HepG2 (cell line): ENCODE measurements at regions not wholly inside any gene's neighbourhood (a gene's known extent, or its start where the extent isn't known, plus 50 kb on each side); places are given as distances from the start of the nearest gene placed in this dataset.

Source experiments
- CAMTA2 ChIP-seq: sonication (generic); formaldehyde crosslinking; IDR thresholded peaks from 2 replicates; pipeline ENCODE4 v1.4.0; 2020; ENCODE audit warnings: mild to moderate bottlenecking, missing genetic modification reagents, borderline replicate concordance
- MLLT10 ChIP-seq: sonication (generic); formaldehyde crosslinking; IDR thresholded peaks from 2 replicates; pipeline ENCODE4 v1.4.0; 2020; ENCODE audit warnings: missing genetic modification reagents
- NFRKB ChIP-seq: fragments of 450-650 bp; IDR thresholded peaks from 2 replicates; pipeline ENCODE4 v1.6.1; 2017
- RARA ChIP-seq: IDR thresholded peaks from 2 replicates; pipeline ENCODE4 v1.6.1; 2016; ENCODE audit warnings: missing genetic modification reagents, missing compliant biosample characterization
- SOX13 ChIP-seq, 3 experiments: fragments of 450-650 bp in 1 of 3; sonication (generic) in 1 of 3; formaldehyde crosslinking in 1 of 3; IDR thresholded peaks in 2 of 3; conservative IDR thresholded peaks in 1 of 3; 2 replicates each; pipeline versions ENCODE4 v1.5.0 to v1.6.1; 2016 to 2020; ENCODE audit warnings: antibody characterized with exemption in 1 of 3, mild to moderate bottlenecking in 1 of 3, missing compliant biosample characterization in 1 of 3, missing genetic modification reagents in 1 of 3, moderate library complexity in 1 of 3
- ZBTB1 ChIP-seq: sonication (generic); formaldehyde crosslinking; IDR thresholded peaks from 2 replicates; pipeline ENCODE4 v1.4.0; 2020; ENCODE audit warnings: missing genetic modification reagents, borderline replicate concordance
- ZNF225 ChIP-seq: sonication (generic); formaldehyde crosslinking; IDR thresholded peaks from 2 replicates; pipeline ENCODE4 v1.4.0; 2020; ENCODE audit warnings: mild to moderate bottlenecking, missing genetic modification reagents
- ZSCAN21 ChIP-seq: sonication (generic); formaldehyde crosslinking; IDR thresholded peaks from 2 replicates; pipeline ENCODE4 v1.8.0; 2022; ENCODE audit warnings: mild to moderate bottlenecking, missing genetic modification reagents, moderate library complexity, borderline replicate concordance
- TF ChIP-seq, protein P1 (sequence below): IDR thresholded peaks from 2 replicates; pipeline ENCODE4 v1.4.0; 2020; ENCODE audit warnings: mild to moderate bottlenecking, missing genetic modification reagents
- TF ChIP-seq, protein P2 (sequence below): sonication (generic); formaldehyde crosslinking; IDR thresholded peaks from 2 replicates; pipeline ENCODE4 v1.4.0; 2020; ENCODE audit warnings: mild to moderate bottlenecking, missing genetic modification reagents
- TF ChIP-seq, protein P3 (sequence below): sonication (generic); formaldehyde crosslinking; IDR thresholded peaks from 2 replicates; pipeline ENCODE4 v1.5.0; 2020; ENCODE audit warnings: mild to moderate bottlenecking, missing genetic modification reagents, moderate library complexity

DNA sequence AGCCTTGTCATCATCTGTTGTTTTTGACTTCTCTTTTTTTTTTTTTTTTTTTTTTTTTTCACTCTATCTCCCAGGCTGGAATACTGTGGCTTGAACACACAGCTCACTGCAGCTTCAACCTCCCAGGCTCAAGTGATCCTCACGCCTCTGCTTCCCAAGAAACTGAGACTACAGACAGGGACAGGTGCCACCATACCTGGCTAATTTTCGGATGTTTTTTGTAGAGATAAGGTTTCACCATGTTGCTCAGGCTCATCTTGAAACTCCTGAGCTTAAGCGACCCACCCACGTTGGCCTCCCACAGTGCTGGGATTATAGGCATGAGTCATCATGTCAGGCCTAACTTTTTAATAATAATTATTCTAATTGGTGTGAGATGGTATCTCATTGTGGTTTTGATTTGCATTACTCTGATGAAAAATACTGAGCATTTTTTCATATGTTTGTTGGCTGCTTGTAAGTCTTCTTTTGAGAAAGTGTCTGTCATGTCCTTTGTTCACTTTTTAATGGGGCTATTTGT is 51.3 kb upstream of the OR9G4 start (continued):
- TF ChIP-seq, protein P1, sequence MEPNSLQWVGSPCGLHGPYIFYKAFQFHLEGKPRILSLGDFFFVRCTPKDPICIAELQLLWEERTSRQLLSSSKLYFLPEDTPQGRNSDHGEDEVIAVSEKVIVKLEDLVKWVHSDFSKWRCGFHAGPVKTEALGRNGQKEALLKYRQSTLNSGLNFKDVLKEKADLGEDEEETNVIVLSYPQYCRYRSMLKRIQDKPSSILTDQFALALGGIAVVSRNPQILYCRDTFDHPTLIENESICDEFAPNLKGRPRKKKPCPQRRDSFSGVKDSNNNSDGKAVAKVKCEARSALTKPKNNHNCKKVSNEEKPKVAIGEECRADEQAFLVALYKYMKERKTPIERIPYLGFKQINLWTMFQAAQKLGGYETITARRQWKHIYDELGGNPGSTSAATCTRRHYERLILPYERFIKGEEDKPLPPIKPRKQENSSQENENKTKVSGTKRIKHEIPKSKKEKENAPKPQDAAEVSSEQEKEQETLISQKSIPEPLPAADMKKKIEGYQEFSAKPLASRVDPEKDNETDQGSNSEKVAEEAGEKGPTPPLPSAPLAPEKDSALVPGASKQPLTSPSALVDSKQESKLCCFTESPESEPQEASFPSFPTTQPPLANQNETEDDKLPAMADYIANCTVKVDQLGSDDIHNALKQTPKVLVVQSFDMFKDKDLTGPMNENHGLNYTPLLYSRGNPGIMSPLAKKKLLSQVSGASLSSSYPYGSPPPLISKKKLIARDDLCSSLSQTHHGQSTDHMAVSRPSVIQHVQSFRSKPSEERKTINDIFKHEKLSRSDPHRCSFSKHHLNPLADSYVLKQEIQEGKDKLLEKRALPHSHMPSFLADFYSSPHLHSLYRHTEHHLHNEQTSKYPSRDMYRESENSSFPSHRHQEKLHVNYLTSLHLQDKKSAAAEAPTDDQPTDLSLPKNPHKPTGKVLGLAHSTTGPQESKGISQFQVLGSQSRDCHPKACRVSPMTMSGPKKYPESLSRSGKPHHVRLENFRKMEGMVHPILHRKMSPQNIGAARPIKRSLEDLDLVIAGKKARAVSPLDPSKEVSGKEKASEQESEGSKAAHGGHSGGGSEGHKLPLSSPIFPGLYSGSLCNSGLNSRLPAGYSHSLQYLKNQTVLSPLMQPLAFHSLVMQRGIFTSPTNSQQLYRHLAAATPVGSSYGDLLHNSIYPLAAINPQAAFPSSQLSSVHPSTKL (CRISPR knock-in tag), result no peak
- no peak for TF ChIP-seq MLLT10 (CRISPR knock-in tag)
- TF ChIP-seq ZSCAN21 (CRISPR knock-in tag), result no peak
- no peak for TF ChIP-seq SOX13 (IDR thresholded peaks at IDR 0.05)
- no peak for TF ChIP-seq SOX13 (CRISPR knock-in tag; conservative IDR thresholded peaks at IDR 0.05 in 1 of 2, IDR thresholded peaks at IDR 0.05 in 1 of 2)
- TF ChIP-seq, protein P2, sequence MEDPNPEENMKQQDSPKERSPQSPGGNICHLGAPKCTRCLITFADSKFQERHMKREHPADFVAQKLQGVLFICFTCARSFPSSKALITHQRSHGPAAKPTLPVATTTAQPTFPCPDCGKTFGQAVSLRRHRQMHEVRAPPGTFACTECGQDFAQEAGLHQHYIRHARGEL, result no peak
- TF ChIP-seq ZBTB1 (CRISPR knock-in tag), result no peak
- TF ChIP-seq RARA (CRISPR knock-in tag), result no peak
- TF ChIP-seq ZNF225 (CRISPR knock-in tag), result no peak
- no peak for TF ChIP-seq NFRKB
- no peak for TF ChIP-seq CAMTA2 (CRISPR knock-in tag)
- TF ChIP-seq, protein P3, sequence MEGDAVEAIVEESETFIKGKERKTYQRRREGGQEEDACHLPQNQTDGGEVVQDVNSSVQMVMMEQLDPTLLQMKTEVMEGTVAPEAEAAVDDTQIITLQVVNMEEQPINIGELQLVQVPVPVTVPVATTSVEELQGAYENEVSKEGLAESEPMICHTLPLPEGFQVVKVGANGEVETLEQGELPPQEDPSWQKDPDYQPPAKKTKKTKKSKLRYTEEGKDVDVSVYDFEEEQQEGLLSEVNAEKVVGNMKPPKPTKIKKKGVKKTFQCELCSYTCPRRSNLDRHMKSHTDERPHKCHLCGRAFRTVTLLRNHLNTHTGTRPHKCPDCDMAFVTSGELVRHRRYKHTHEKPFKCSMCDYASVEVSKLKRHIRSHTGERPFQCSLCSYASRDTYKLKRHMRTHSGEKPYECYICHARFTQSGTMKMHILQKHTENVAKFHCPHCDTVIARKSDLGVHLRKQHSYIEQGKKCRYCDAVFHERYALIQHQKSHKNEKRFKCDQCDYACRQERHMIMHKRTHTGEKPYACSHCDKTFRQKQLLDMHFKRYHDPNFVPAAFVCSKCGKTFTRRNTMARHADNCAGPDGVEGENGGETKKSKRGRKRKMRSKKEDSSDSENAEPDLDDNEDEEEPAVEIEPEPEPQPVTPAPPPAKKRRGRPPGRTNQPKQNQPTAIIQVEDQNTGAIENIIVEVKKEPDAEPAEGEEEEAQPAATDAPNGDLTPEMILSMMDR (CRISPR knock-in tag), result no peak
